Osteoblast (primary cell): ENCODE measurements at regions not wholly inside any gene's neighbourhood (a gene's known extent, or its start where the extent isn't known, plus 50 kb on each side); places are given as distances from the start of the nearest gene placed in this dataset.

ENCODE experiments used
- DNase-seq: peaks from one replicate; pipeline ENCODE4 v3.0.0; 2011; ENCODE audit warnings: low spot score, mixed read lengths; ENCODE audit not compliant: insufficient read length; ENCODE audit errors: missing footprints
- H2AFZ ChIP-seq: 2 replicates; pipeline ENCODE4 v1.6.0; 2011; ENCODE audit warnings: mild to moderate bottlenecking, low read length
- H3K27ac ChIP-seq: 2 replicates; pipeline ENCODE4 v1.5.1; 2011; ENCODE audit warnings: mild to moderate bottlenecking, low read depth, low read length, moderate library complexity
- H3K27me3 ChIP-seq: 2 replicates; pipeline ENCODE4 v1.6.0; 2012; ENCODE audit warnings: mild to moderate bottlenecking, control low read depth, inconsistent platforms, low read length, moderate library complexity; ENCODE audit not compliant: insufficient read depth
- H3K36me3 ChIP-seq: 2 replicates; pipeline ENCODE4 v1.5.1; 2011; ENCODE audit warnings: mild to moderate bottlenecking, low read length, control low read depth, moderate library complexity; ENCODE audit not compliant: insufficient read depth
- H3K4me1 ChIP-seq: 2 replicates; pipeline ENCODE4 v1.5.1; 2011; ENCODE audit warnings: mild to moderate bottlenecking, low read length, control low read depth, moderate library complexity; ENCODE audit not compliant: insufficient read depth
- H3K4me2 ChIP-seq: 2 replicates; pipeline ENCODE4 v1.6.0; 2011; ENCODE audit warnings: mild to moderate bottlenecking, low read length; ENCODE audit not compliant: insufficient read depth
- H3K4me3 ChIP-seq: fragments of 200-600 bp; sonication (generic); 3 replicates; pipeline ENCODE4 v1.5.1; 2012; ENCODE audit warnings: mild to moderate bottlenecking, low read length, inconsistent platforms; ENCODE audit not compliant: insufficient read depth
- H3K79me2 ChIP-seq: 2 replicates; pipeline ENCODE4 v1.6.0; 2012; ENCODE audit warnings: mild to moderate bottlenecking, low read length, control low read depth, inconsistent platforms; ENCODE audit not compliant: insufficient read depth
- H3K9me3 ChIP-seq: 2 replicates; pipeline ENCODE4 v1.5.1; 2011; ENCODE audit warnings: low read depth, low read length, control low read depth
- H4K20me1 ChIP-seq: 2 replicates; pipeline ENCODE4 v1.6.0; 2012; ENCODE audit warnings: mild to moderate bottlenecking, low read length, control low read depth; ENCODE audit not compliant: insufficient read depth
- CTCF ChIP-seq: IDR thresholded peaks from 2 replicates; pipeline ENCODE4 v1.5.1; 2011; ENCODE audit warnings: mild to moderate bottlenecking, low read depth, low read length, moderate library complexity; ENCODE audit errors: extremely low read depth

- TF ChIP-seq CTCF, result no peak
- Histone ChIP-seq H3K79me2 (no peaks in the 10 kb centered on the region), H3K4me3 (no peak overlapping the region), H4K20me1 (no peaks in the 10 kb centered on the region), H3K4me2 (no peak overlapping the region), H3K27ac (no peak overlapping the region), H2AFZ (no peak overlapping the region), H3K4me1 (no peaks in the 10 kb centered on the region), H3K27me3 (no peaks in the 10 kb centered on the region), H3K36me3 (no peaks in the 10 kb centered on the region), H3K9me3 (no peaks in the 10 kb centered on the region)
- DNase-seq, result no peak
Measured at GRCh38 chrX:26590849-26591248, 374.9 kb downstream of the MAGEB5 start.

- Histone ChIP-seq H3K4me1 (no peaks in the 10 kb centered on the region), H3K27me3 (no peaks in the 10 kb centered on the region), H3K27ac (no peak overlapping the region), H3K4me3 (no peak overlapping the region), H3K36me3 (no peaks in the 10 kb centered on the region), H3K79me2 (no peaks in the 10 kb centered on the region), H4K20me1 (no peaks in the 10 kb centered on the region), H3K4me2 (no peak overlapping the region), H2AFZ (no peak overlapping the region), H3K9me3 (peaks cover 3% of the 10 kb centered on the region)
- TF ChIP-seq CTCF, result no peak
- DNase-seq, result no peak
Measured at GRCh38 chrX:26586570-26586969, 370.6 kb downstream of the MAGEB5 start.

- no peaks in the 10 kb centered on the region for H3K4me1 ChIP-seq
- no peak for DNase-seq
- H3K9me3 ChIP-seq, result peaks cover 3% of the 10 kb centered on the region
- H3K27ac ChIP-seq, result no peak overlapping the region
- no peak overlapping the region for H3K4me3 ChIP-seq
- H3K4me2 ChIP-seq, result no peak overlapping the region
- H3K36me3 ChIP-seq, result no peaks in the 10 kb centered on the region
- H3K79me2 ChIP-seq, result no peaks in the 10 kb centered on the region
- TF ChIP-seq CTCF, result no peak
- no peak overlapping the region for H2AFZ ChIP-seq
- H3K27me3 ChIP-seq, result no peaks in the 10 kb centered on the region
- no peaks in the 10 kb centered on the region for H4K20me1 ChIP-seq
Measured at GRCh38 chrX:26581091-26581490, 365.1 kb downstream of the MAGEB5 start.

GRCh38 chrX:26580021-26580420, 364.1 kb downstream of the MAGEB5 start:
- no peak for DNase-seq
- peaks cover 3% of the 10 kb centered on the region for H3K9me3 ChIP-seq
- H3K27me3 ChIP-seq, result no peaks in the 10 kb centered on the region
- H2AFZ ChIP-seq, result no peak overlapping the region
- H3K4me2 ChIP-seq, result no peak overlapping the region
- no peaks in the 10 kb centered on the region for H3K36me3 ChIP-seq
- no peak overlapping the region for H3K27ac ChIP-seq
- H4K20me1 ChIP-seq, result no peaks in the 10 kb centered on the region
- no peak for TF ChIP-seq CTCF
- H3K4me3 ChIP-seq, result no peak overlapping the region
- no peaks in the 10 kb centered on the region for H3K4me1 ChIP-seq
- H3K79me2 ChIP-seq, result no peaks in the 10 kb centered on the region
